K562 (cell line): ENCODE measurements at regions not wholly inside any gene's neighbourhood (a gene's known extent, or its start where the extent isn't known, plus 50 kb on each side); places are given as distances from the start of the nearest gene placed in this dataset.

Experiments used
- CTCF ChIP-seq, 3 experiments: IDR thresholded peaks in 2 of 3; conservative IDR thresholded peaks in 1 of 3; 2 replicates each; pipeline ENCODE4 v1.5.1; 2011 to 2012; ENCODE audit warnings: low read length in 3 of 3, mild to moderate bottlenecking in 3 of 3, control low read depth in 2 of 3, improper control_type of control experiment in 1 of 3, inconsistent platforms in 1 of 3, low read depth in 1 of 3, mixed read lengths in 1 of 3, moderate library complexity in 1 of 3; ENCODE audit not compliant: insufficient read depth in 2 of 3
- DEAF1 ChIP-seq: fragments of 450-650 bp; formaldehyde crosslinking; IDR thresholded peaks from 2 replicates; pipeline ENCODE4 v1.4.0; 2020; ENCODE audit warnings: mild to moderate bottlenecking, moderate library complexity
- MNT ChIP-seq, 2 experiments: fragments of 450-650 bp; conservative IDR thresholded peaks; 2 replicates each; pipeline ENCODE4 v1.6.1; 2017; ENCODE audit warnings: mild to moderate bottlenecking in 2 of 2, moderate library complexity in 2 of 2
- MYNN ChIP-seq, 2 experiments: sonication (generic); formaldehyde crosslinking in 1 of 2; IDR thresholded peaks; 2 replicates each; pipeline versions ENCODE4 v1.5.0 to v1.6.1; 2016 to 2020; ENCODE audit warnings: antibody characterized with exemption in 1 of 2, missing genetic modification reagents in 1 of 2
- SREBF1 ChIP-seq: fragments of 150-350 bp; IDR thresholded peaks from 2 replicates; pipeline ENCODE4 v1.6.1; 2014; ENCODE audit warnings: antibody characterized with exemption, low read depth, low read length, borderline replicate concordance
- TBP ChIP-seq: optimal IDR thresholded peaks from 2 replicates; pipeline ENCODE3; 2011; ENCODE audit warnings: low read depth, low read length, improper control_type of control experiment
- ZNF592 ChIP-seq: fragments of 450-650 bp; IDR thresholded peaks from 2 replicates; pipeline ENCODE4 v1.6.1; 2017; ENCODE audit warnings: antibody characterized with exemption, mild to moderate bottlenecking

GRCh38 chr1:67500413-67500959 is 70.3 kb upstream of the SERBP1 start (continued):
- peak; percentile 42; the same call in 1 of the 2 replicates for TF ChIP-seq MYNN (IDR thresholded peaks at IDR 0.05)
- TF ChIP-seq MYNN (CRISPR knock-in tag; IDR thresholded peaks at IDR 0.05), result no peak
- peak; percentile 93 for TF ChIP-seq DEAF1 (CRISPR knock-in tag)
- TF ChIP-seq CTCF (IDR thresholded peaks at IDR 0.05 in 2 of 3, conservative IDR thresholded peaks at IDR 0.05 in 1 of 3; ENCODE audit: insufficient read depth in 2 of 3, low read depth in 1 of 3, low read length in 3 of 3), result peak; percentile 97 to 99 (median 98)
- peak; percentile 41 to 51; a peak in 2 of 4 replicates for TF ChIP-seq MNT (conservative IDR thresholded peaks at IDR 0.05)
- peak; percentile 64; the same call in 1 of the 2 replicates for TF ChIP-seq ZNF592
- TF ChIP-seq TBP, result peak; percentile 25
- peak; percentile 53; the same call in 1 of the 2 replicates for TF ChIP-seq SREBF1
